Naive thymus-derived CD4-positive, alpha-beta T cell (primary cell): ENCODE measurements at regions not wholly inside any gene's neighbourhood (a gene's known extent, or its start where the extent isn't known, plus 50 kb on each side); places are given as distances from the start of the nearest gene placed in this dataset.
A peak's percentile ranks its signal among the peaks of the same experiment; 100 is the strongest.

ENCODE experiments used
- ATAC-seq: fragments of 150-1000 bp; cut with Tn5 transposase; 2 replicates; pipeline ENCODE4 v1.10.0; 2021; ENCODE audit warnings: mild to moderate bottlenecking, moderate library complexity
- CTCF ChIA-PET: fragments of 350-600 bp; sonication (Branson Sonifier 250); formaldehyde crosslinking; loops from one replicate; lab custom pipeline; 2021; ENCODE audit warnings: antibody characterized with exemption; lab: Charles Lee
- POLR2A ChIA-PET: fragments of 350-600 bp; sonication (Branson Sonifier 250); formaldehyde crosslinking; loops from one replicate; lab custom pipeline; 2021; ENCODE audit warnings: antibody characterized with exemption, inconsistent platforms; lab: Charles Lee
- DNase-seq, 9 donors: peaks; one replicate each; pipeline versions ENCODE4 v3.0.0 to v3.0.0-alpha.2; 2020 to 2022; ENCODE audit warnings: mixed read lengths in 1 of 9
- H3K27ac ChIP-seq: one replicate; pipeline ENCODE4 v1.7.0; 2013; ENCODE audit warnings: mild to moderate bottlenecking, low read depth, low read length, moderate library complexity
- H3K27me3 ChIP-seq, 2 donors: one replicate each; pipeline ENCODE4 v1.7.0; 2013; ENCODE audit warnings: low read length in 2 of 2, mild to moderate bottlenecking in 2 of 2, moderate library complexity in 2 of 2; ENCODE audit not compliant: control insufficient read depth in 2 of 2, insufficient read depth in 2 of 2
- H3K36me3 ChIP-seq, 3 experiments: 1 replicate in 2 of 3; 2 replicates in 1 of 3; pipeline ENCODE4 v1.7.0; 2013; ENCODE audit warnings: low read length in 3 of 3, mild to moderate bottlenecking in 3 of 3, moderate library complexity in 1 of 3; ENCODE audit not compliant: insufficient read depth in 3 of 3, control insufficient read depth in 2 of 3
- H3K4me1 ChIP-seq, 2 donors: one replicate each; pipeline ENCODE4 v1.7.0; 2013; ENCODE audit warnings: low read length in 2 of 2, mild to moderate bottlenecking in 2 of 2, moderate library complexity in 1 of 2; ENCODE audit not compliant: control insufficient read depth in 2 of 2, insufficient read depth in 2 of 2
- H3K4me3 ChIP-seq: 2 replicates; pipeline ENCODE4 v1.7.0; 2013; ENCODE audit warnings: mild to moderate bottlenecking, low read length
- H3K9me3 ChIP-seq, 3 experiments: 1 replicate in 2 of 3; 2 replicates in 1 of 3; pipeline ENCODE4 v1.7.0; 2013; ENCODE audit warnings: low read length in 3 of 3; ENCODE audit not compliant: control insufficient read depth in 2 of 3
- H3K27ac Mint-ChIP-seq, 9 donors: one replicate each; pipeline ENCODE4 v1.8.0; 2020 to 2022; ENCODE audit warnings: mixed read lengths in 9 of 9, mild to moderate bottlenecking in 8 of 9, moderate library complexity in 5 of 9, inconsistent platforms in 2 of 9
- H3K27me3 Mint-ChIP-seq, 5 donors: one replicate each; pipeline ENCODE4 v1.8.0; 2021 to 2022; ENCODE audit warnings: mixed read lengths in 5 of 5, mild to moderate bottlenecking in 1 of 5
- H3K36me3 Mint-ChIP-seq, 5 donors: one replicate each; pipeline ENCODE4 v1.8.0; 2020 to 2022; ENCODE audit warnings: mixed read lengths in 5 of 5, mild to moderate bottlenecking in 3 of 5, inconsistent platforms in 1 of 5
- H3K4me1 Mint-ChIP-seq, 7 donors: one replicate each; pipeline ENCODE4 v1.8.0; 2020 to 2022; ENCODE audit warnings: mixed read lengths in 7 of 7, mild to moderate bottlenecking in 3 of 7, inconsistent platforms in 1 of 7
- H3K4me3 Mint-ChIP-seq, 10 donors: one replicate each; pipeline ENCODE4 v1.8.0; 2020 to 2022; ENCODE audit warnings: mild to moderate bottlenecking in 10 of 10, mixed read lengths in 10 of 10, moderate library complexity in 6 of 10, inconsistent platforms in 2 of 10
- H3K9me3 Mint-ChIP-seq, 11 donors: one replicate each; pipeline ENCODE4 v1.8.0; 2020 to 2022; ENCODE audit warnings: mixed read lengths in 11 of 11, mild to moderate bottlenecking in 4 of 11, inconsistent platforms in 1 of 11, moderate library complexity in 1 of 11
- intact Hi-C, 2 donors: fragments of 100-400 bp; cut with micrococcal nuclease; formaldehyde crosslinking; loops; one replicate each; pipeline ENCODE4 v1.15.1; 2023

GRCh38 chr13:34750078-34750931, 191.8 kb upstream of the NBEA start:
- DNase-seq = no peak
- intact Hi-C loops = no loop called here
- Mint-ChIP-seq H3K4me1 (no peaks in the 10 kb centered on the region), H3K27ac (no peak overlapping the region), H3K36me3 (no peaks in the 10 kb centered on the region), H3K27me3 (peaks cover 0 to 32% (median 23%) of the 10 kb centered on the region in 5 donors), H3K4me3 (peak overlapping the region in 2 of 10 donors; percentile 2 to 38), H3K9me3 (peaks cover 0 to 9% (median 3%) of the 10 kb centered on the region in 11 donors)
- Histone ChIP-seq H3K4me1 (no peaks in the 10 kb centered on the region), H3K36me3 (no peaks in the 10 kb centered on the region), H3K27me3 (peaks cover 0 to 3% of the 10 kb centered on the region in 2 donors), H3K9me3 (no peaks in the 10 kb centered on the region), H3K27ac (no peak overlapping the region), H3K4me3 (no peak overlapping the region)
- CTCF ChIA-PET = no interaction called here
- POLR2A ChIA-PET = no interaction called here
- no peak for ATAC-seq

GRCh38 chr13:34751044-34751443, 191.0 kb upstream of the NBEA start:
- no peaks in the 10 kb centered on the region for H3K9me3 ChIP-seq
- no peaks in the 10 kb centered on the region for H3K36me3 ChIP-seq
- peaks cover 0 to 32% (median 23%) of the 10 kb centered on the region in 5 donors for H3K27me3 Mint-ChIP-seq
- H3K4me3 Mint-ChIP-seq = no peak overlapping the region
- H3K27ac ChIP-seq = no peak overlapping the region
- H3K4me1 Mint-ChIP-seq = no peaks in the 10 kb centered on the region
- ChIA-PET CTCF (no interaction called here), POLR2A (no interaction called here)
- intact Hi-C loops = no loop called here
- ATAC-seq = no peak
- peaks cover 0 to 3% of the 10 kb centered on the region in 2 donors for H3K27me3 ChIP-seq
- H3K36me3 Mint-ChIP-seq = no peaks in the 10 kb centered on the region
- H3K27ac Mint-ChIP-seq = no peak overlapping the region
- H3K4me1 ChIP-seq = no peaks in the 10 kb centered on the region
- H3K4me3 ChIP-seq = no peak overlapping the region
- DNase-seq = no peak
- H3K9me3 Mint-ChIP-seq = peaks cover 0 to 9% (median 2%) of the 10 kb centered on the region in 11 donors

GRCh38 chr13:34751492-34751891, 190.6 kb upstream of the NBEA start:
- intact Hi-C loops = no loop called here
- Mint-ChIP-seq H3K4me3 (no peak overlapping the region), H3K4me1 (no peaks in the 10 kb centered on the region), H3K9me3 (peaks cover 0 to 8% (median 2%) of the 10 kb centered on the region in 11 donors), H3K36me3 (no peaks in the 10 kb centered on the region), H3K27me3 (peaks cover 0 to 29% (median 23%) of the 10 kb centered on the region in 5 donors), H3K27ac (no peak overlapping the region)
- Histone ChIP-seq H3K27me3 (peaks cover 0 to 3% of the 10 kb centered on the region in 2 donors), H3K4me3 (no peak overlapping the region), H3K36me3 (no peaks in the 10 kb centered on the region), H3K27ac (no peak overlapping the region), H3K4me1 (no peaks in the 10 kb centered on the region), H3K9me3 (no peaks in the 10 kb centered on the region)
- ChIA-PET CTCF (interaction anchor here (0.6 kb wide), 1 partner anchor 860 kb away, joined by 4 read pairs; no protein-coding TSS in a partner anchor), POLR2A (no interaction called here)
- ATAC-seq (no peak), DNase-seq (no peak)

- intact Hi-C loops = no loop called here
- no peak for DNase-seq
- no peaks in the 10 kb centered on the region for H3K36me3 Mint-ChIP-seq
- H3K27ac Mint-ChIP-seq = no peak overlapping the region
- peaks cover 0 to 5% (median 2%) of the 10 kb centered on the region in 11 donors for H3K9me3 Mint-ChIP-seq
- no peaks in the 10 kb centered on the region for H3K9me3 ChIP-seq
- POLR2A ChIA-PET = no interaction called here
- H3K4me1 Mint-ChIP-seq = no peaks in the 10 kb centered on the region
- H3K27me3 Mint-ChIP-seq = peaks cover 0 to 26% (median 20%) of the 10 kb centered on the region in 5 donors
- H3K4me1 ChIP-seq = no peaks in the 10 kb centered on the region
- no peak overlapping the region for H3K27ac ChIP-seq
- peaks cover 0 to 3% of the 10 kb centered on the region in 2 donors for H3K27me3 ChIP-seq
- H3K36me3 ChIP-seq = no peaks in the 10 kb centered on the region
- no peak for ATAC-seq
- CTCF ChIA-PET = no interaction called here
- no peak overlapping the region for H3K4me3 Mint-ChIP-seq
- no peak overlapping the region for H3K4me3 ChIP-seq
These were observed 189.6 kb upstream of the NBEA start for GRCh38 chr13:34752283-34752960.

GRCh38 chr13:34756136-34756535, 185.9 kb upstream of the NBEA start:
- Mint-ChIP-seq H3K27me3 (peaks cover 0 to 7% (median 4%) of the 10 kb centered on the region in 5 donors), H3K36me3 (no peaks in the 10 kb centered on the region), H3K27ac (no peak overlapping the region), H3K4me3 (no peak overlapping the region), H3K9me3 (peaks cover 0 to 9% (median 0%) of the 10 kb centered on the region in 11 donors), H3K4me1 (no peaks in the 10 kb centered on the region)
- H3K4me1 ChIP-seq = no peaks in the 10 kb centered on the region
- no peaks in the 10 kb centered on the region for H3K36me3 ChIP-seq
- H3K27me3 ChIP-seq = no peaks in the 10 kb centered on the region
- no peaks in the 10 kb centered on the region for H3K9me3 ChIP-seq
- ATAC-seq = no peak
- H3K27ac ChIP-seq = no peak overlapping the region
- no peak overlapping the region for H3K4me3 ChIP-seq
- no peak for DNase-seq
- ChIA-PET CTCF (no interaction called here), POLR2A (no interaction called here)
- intact Hi-C loops = no loop called here

GRCh38 chr13:34756572-34756971, 185.5 kb upstream of the NBEA start:
- Mint-ChIP-seq H3K36me3 (no peaks in the 10 kb centered on the region), H3K27me3 (peaks cover 0 to 7% (median 0%) of the 10 kb centered on the region in 5 donors)

More at GRCh38 chr13:34756572-34756971, 185.5 kb upstream of the NBEA start:
- no peak overlapping the region for H3K27ac Mint-ChIP-seq
- no peak for ATAC-seq
- CTCF ChIA-PET = no interaction called here
- Histone ChIP-seq H3K4me3 (no peak overlapping the region), H3K4me1 (no peaks in the 10 kb centered on the region), H3K9me3 (no peaks in the 10 kb centered on the region), H3K36me3 (no peaks in the 10 kb centered on the region), H3K27ac (no peak overlapping the region), H3K27me3 (no peaks in the 10 kb centered on the region)
- H3K9me3 Mint-ChIP-seq = peaks cover 0 to 6% (median 0%) of the 10 kb centered on the region in 11 donors
- H3K4me1 Mint-ChIP-seq = no peaks in the 10 kb centered on the region
- no peak for DNase-seq
- POLR2A ChIA-PET = no interaction called here
- intact Hi-C loops = no loop called here
- no peak overlapping the region for H3K4me3 Mint-ChIP-seq
